CD14-positive monocyte (primary cell): ENCODE measurements at regions not wholly inside any gene's neighbourhood (a gene's known extent, or its start where the extent isn't known, plus 50 kb on each side); places are given as distances from the start of the nearest gene placed in this dataset.

Experiments
- DNase-seq, 3 donors: peaks; one replicate each; pipeline ENCODE4 v3.0.0-alpha.2; 2011 to 2022
- H2AFZ ChIP-seq: 2 replicates; pipeline ENCODE4 v1.6.0; 2012; ENCODE audit warnings: mild to moderate bottlenecking, low read depth, low read length, inconsistent platforms; ENCODE audit not compliant: insufficient read depth, poor library complexity, severe bottlenecking
- H3K27ac ChIP-seq, 2 donors: 1 replicate in 1 of 2; 2 replicates in 1 of 2; pipeline ENCODE4 v1.5.1; 2012 to 2013; ENCODE audit warnings: low read length in 2 of 2, control low read depth in 1 of 2, inconsistent platforms in 1 of 2, low read depth in 1 of 2, mild to moderate bottlenecking in 1 of 2
- H3K27me3 ChIP-seq, 2 donors: one replicate each; pipeline versions ENCODE4 v1.6.0 to v1.6.1; 2011 to 2013; ENCODE audit warnings: low read length in 2 of 2; ENCODE audit not compliant: control insufficient read depth in 2 of 2, insufficient read depth in 2 of 2
- H3K36me3 ChIP-seq, 2 donors: replicated peaks in 1 of 2; 1 replicate in 1 of 2; 2 replicates in 1 of 2; pipeline versions ENCODE4 v1.5.1 to v1.6.1; 2012 to 2013; ENCODE audit warnings: low read length in 2 of 2, control low read depth in 1 of 2, inconsistent platforms in 1 of 2, mild to moderate bottlenecking in 1 of 2; ENCODE audit not compliant: insufficient read depth in 2 of 2, control insufficient read depth in 1 of 2
- H3K4me1 ChIP-seq, 2 donors: 1 replicate in 1 of 2; 2 replicates in 1 of 2; pipeline versions ENCODE4 v1.5.1 to v1.6.1; 2012 to 2013; ENCODE audit warnings: low read length in 2 of 2, control low read depth in 1 of 2, inconsistent platforms in 1 of 2, mild to moderate bottlenecking in 1 of 2, moderate library complexity in 1 of 2; ENCODE audit not compliant: insufficient read depth in 2 of 2, control insufficient read depth in 1 of 2
- H3K4me2 ChIP-seq: replicated peaks from 2 replicates; pipeline ENCODE3; 2012; ENCODE audit warnings: low read length, moderate library complexity, mild to moderate bottlenecking; ENCODE audit not compliant: poor library complexity, severe bottlenecking; ENCODE audit errors: extremely low read depth
- H3K4me3 ChIP-seq, 3 experiments: fragments of 200-600 bp in 1 of 3; sonication (generic) in 1 of 3; replicated peaks in 1 of 3; 1 replicate in 2 of 3; 2 replicates in 1 of 3; pipeline ENCODE4 v1.5.1; 2011 to 2013; ENCODE audit warnings: low read length in 3 of 3, mild to moderate bottlenecking in 3 of 3, control low read depth in 2 of 3, low read depth in 2 of 3, inconsistent platforms in 1 of 3, moderate library complexity in 1 of 3
- H3K79me2 ChIP-seq: 2 replicates; pipeline ENCODE4 v1.6.0; 2012; ENCODE audit warnings: mild to moderate bottlenecking, control low read depth, inconsistent platforms, low read length, moderate library complexity; ENCODE audit not compliant: insufficient read depth
- H3K9ac ChIP-seq: 2 replicates; pipeline ENCODE4 v1.6.0; 2017; ENCODE audit warnings: low read length, mild to moderate bottlenecking; ENCODE audit not compliant: insufficient read depth, poor library complexity, severe bottlenecking
- H3K9me3 ChIP-seq, 2 donors: replicated peaks in 1 of 2; 1 replicate in 1 of 2; 2 replicates in 1 of 2; pipeline versions ENCODE4 v1.5.1 to v1.6.1; 2012 to 2013; ENCODE audit warnings: low read length in 2 of 2, control low read depth in 1 of 2; ENCODE audit not compliant: control insufficient read depth in 1 of 2, insufficient read depth in 1 of 2
- H4K20me1 ChIP-seq: 2 replicates; pipeline ENCODE4 v1.6.0; 2012; ENCODE audit warnings: mild to moderate bottlenecking, low read length, control low read depth, moderate library complexity; ENCODE audit not compliant: insufficient read depth
- H3K27ac Mint-ChIP-seq, 7 donors: one replicate each; pipeline ENCODE4 v1.8.0; 2020; ENCODE audit warnings: mild to moderate bottlenecking in 7 of 7, mixed read lengths in 7 of 7, moderate library complexity in 6 of 7, inconsistent platforms in 2 of 7
- H3K27me3 Mint-ChIP-seq, 3 donors: one replicate each; pipeline ENCODE4 v1.8.0; 2021 to 2022; ENCODE audit warnings: low read depth in 3 of 3, mild to moderate bottlenecking in 3 of 3, mixed read lengths in 3 of 3, moderate library complexity in 3 of 3, inconsistent platforms in 1 of 3
- H3K36me3 Mint-ChIP-seq, 2 donors: one replicate each; pipeline ENCODE4 v1.8.0; 2020; ENCODE audit warnings: mixed read lengths in 2 of 2, inconsistent platforms in 1 of 2, mild to moderate bottlenecking in 1 of 2
- H3K4me1 Mint-ChIP-seq: one replicate; pipeline ENCODE4 v1.8.0; 2020; ENCODE audit warnings: mild to moderate bottlenecking, mixed read lengths
- H3K4me3 Mint-ChIP-seq, 2 donors: one replicate each; pipeline ENCODE4 v1.8.0; 2020; ENCODE audit warnings: mild to moderate bottlenecking in 2 of 2, mixed read lengths in 2 of 2, moderate library complexity in 1 of 2
- H3K9me3 Mint-ChIP-seq, 7 donors: one replicate each; pipeline ENCODE4 v1.8.0; 2020 to 2022; ENCODE audit warnings: mixed read lengths in 7 of 7, mild to moderate bottlenecking in 6 of 7, moderate library complexity in 6 of 7, inconsistent platforms in 2 of 7
- CTCF ChIP-seq: fragments of 200-600 bp; IDR thresholded peaks from one replicate; pipeline ENCODE4 v1.8.0; 2022; ENCODE audit warnings: antibody characterized with exemption, mild to moderate bottlenecking
- WGBS: methylation state at CpG from one replicate; pipeline ENCODE4 v1.1.5; 2013; ENCODE audit warnings: missing lambda C conversion rate; ENCODE audit not compliant: insufficient coverage; 5-methylcytosine and 5-hydroxymethylcytosine counted together
- intact Hi-C, 2 donors: fragments of 100-400 bp; cut with micrococcal nuclease; formaldehyde crosslinking; loops; one replicate each; pipeline versions ENCODE4 v1.15.0 to v1.15.1; 2023

- Mint-ChIP-seq H3K9me3 (peaks cover 0 to 3% (median 0%) of the 10 kb centered on the region in 7 donors), H3K27me3 (peaks cover 0 to 6% (median 1%) of the 10 kb centered on the region in 3 donors), H3K36me3 (no peaks in the 10 kb centered on the region), H3K4me3 (no peak overlapping the region), H3K27ac (no peak overlapping the region), H3K4me1 (no peaks in the 10 kb centered on the region)
- Histone ChIP-seq H3K4me2 (no peak overlapping the region), H3K27ac (no peak overlapping the region), H3K36me3 (no peaks in the 10 kb centered on the region), H4K20me1 (no peaks in the 10 kb centered on the region), H3K9me3 (no peaks in the 10 kb centered on the region), H3K9ac (no peak overlapping the region), H3K4me3 (no peak overlapping the region), H3K4me1 (no peaks in the 10 kb centered on the region), H3K79me2 (no peaks in the 10 kb centered on the region), H3K27me3 (no peaks in the 10 kb centered on the region), H2AFZ (no peak overlapping the region)
- intact Hi-C loops: no loop called here
- TF ChIP-seq CTCF: no peak
- DNase-seq: no peak
- 32% methylated on average over 3 of the region's 5 CpGs for WGBS
Measured at GRCh38 chr11:131038597-131038996, 122.3 kb upstream of the SNX19 start.

- Histone ChIP-seq H3K4me2 (no peak overlapping the region), H2AFZ (no peak overlapping the region), H3K9me3 (no peaks in the 10 kb centered on the region), H3K79me2 (no peaks in the 10 kb centered on the region), H3K4me3 (no peak overlapping the region), H4K20me1 (no peaks in the 10 kb centered on the region), H3K36me3 (no peaks in the 10 kb centered on the region), H3K4me1 (no peaks in the 10 kb centered on the region), H3K9ac (no peak overlapping the region), H3K27me3 (no peaks in the 10 kb centered on the region), H3K27ac (no peak overlapping the region)
- Mint-ChIP-seq H3K9me3 (peaks cover 0 to 3% (median 0%) of the 10 kb centered on the region in 7 donors), H3K4me1 (no peaks in the 10 kb centered on the region), H3K27ac (no peak overlapping the region), H3K4me3 (no peak overlapping the region), H3K27me3 (peaks cover 0 to 6% (median 1%) of the 10 kb centered on the region in 3 donors), H3K36me3 (no peaks in the 10 kb centered on the region)
- no peak for DNase-seq
- WGBS: 87% methylated on average over 3 of the region's 5 CpGs
- intact Hi-C loops: no loop called here
- TF ChIP-seq CTCF: no peak
Measured at GRCh38 chr11:131041331-131042040, 125.2 kb upstream of the SNX19 start.
